ENCODE measurements at regions not wholly inside any gene's neighbourhood (a gene's known extent, or its start where the extent isn't known, plus 50 kb on each side); places are given as distances from the start of the nearest gene placed in this dataset.

DNA sequence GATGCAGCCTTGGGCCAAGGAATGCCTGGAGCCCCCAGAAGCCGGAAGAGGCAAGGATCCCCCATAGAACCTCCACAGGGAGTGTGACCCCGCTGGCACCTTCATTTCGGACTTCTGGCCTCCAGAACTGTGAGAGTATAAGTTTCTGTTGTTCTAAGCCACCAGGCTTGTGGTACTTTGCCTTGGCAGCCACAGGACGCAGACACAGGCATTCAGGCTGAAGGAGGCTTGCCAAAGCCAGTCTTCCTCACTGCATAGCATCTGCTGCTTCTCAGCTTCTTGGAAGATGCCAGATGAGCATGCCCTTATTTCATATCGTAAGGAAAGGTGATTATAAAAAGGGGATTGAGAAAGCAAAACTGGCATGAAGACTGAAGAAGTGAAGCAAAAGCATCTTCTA is 61.1 kb upstream of the TAS2R1 start:
- H3K4me3 ChIP-seq (ENCODE audit: extremely low read depth in 1 of 4, insufficient read depth in 2 of 4, low read depth in 3 of 4, low read length in 4 of 4) = no peak overlapping the region
- DNase-seq (ENCODE audit: low read depth in 1 of 2, low spot score in 2 of 2) (no peak), FAIRE-seq (no peak)
- no peak overlapping the region for H3K56ac ChIP-seq (replicated peaks; ENCODE audit: insufficient read length, low read depth, low read length)
- H2AFZ ChIP-seq (ENCODE audit: low read length) = no peak overlapping the region
- H4K8ac ChIP-seq (ENCODE audit: extremely low read depth, insufficient read depth, low read length) = no peak overlapping the region
- H2BK5ac ChIP-seq (ENCODE audit: low read depth, low read length) = no peak overlapping the region
- TF ChIP-seq BACH1 (IDR thresholded peaks at IDR 0.05; ENCODE audit: low read length) = no peak
- TF ChIP-seq CHD1 (IDR thresholded peaks at IDR 0.05; ENCODE audit: low read depth, low read length) = no peak
- H3K9ac ChIP-seq (replicated peaks in 1 of 4; ENCODE audit: extremely low read depth in 1 of 4, low read depth in 3 of 4, low read length in 3 of 4) = no peak overlapping the region
- no peak overlapping the region for H3K4me2 ChIP-seq (ENCODE audit: insufficient read depth in 1 of 2, low read depth in 2 of 2, low read length in 2 of 2)
- H2BK20ac ChIP-seq (ENCODE audit: low read length) = no peak overlapping the region
- no peak overlapping the region for H3K14ac ChIP-seq (ENCODE audit: insufficient read length)
- no peak overlapping the region for H2BK12ac ChIP-seq (ENCODE audit: low read depth, low read length)
- no peaks in the 10 kb centered on the region for H3K4me1 ChIP-seq (replicated peaks in 1 of 4; ENCODE audit: control insufficient read depth in 3 of 4, insufficient read depth in 4 of 4, low read length in 3 of 4)
- no peaks in the 10 kb centered on the region for H3K27me3 ChIP-seq (replicated peaks in 1 of 4; ENCODE audit: control insufficient read depth in 3 of 4, extremely low read depth in 1 of 4, insufficient read depth in 3 of 4, low read length in 3 of 4)
- H2AK5ac ChIP-seq (ENCODE audit: low read depth, low read length) = no peak overlapping the region
- no peak overlapping the region for H3K4ac ChIP-seq (replicated peaks; ENCODE audit: insufficient read length, low read depth, low read length)
- H2BK15ac ChIP-seq (ENCODE audit: low read length) = no peak overlapping the region
- H3K27ac ChIP-seq (ENCODE audit: low read depth, low read length) = no peak overlapping the region
- H3K79me2 ChIP-seq (ENCODE audit: control insufficient read depth in 1 of 2, insufficient read depth in 2 of 2, low read length in 2 of 2) = no peaks in the 10 kb centered on the region
- H3K23me2 ChIP-seq (ENCODE audit: low read depth, low read length) = no peaks in the 10 kb centered on the region
- no peak overlapping the region for H2BK120ac ChIP-seq (replicated peaks; ENCODE audit: low read depth, low read length)
- WGBS, 2 experiments (ENCODE audit: extremely low coverage in 1 of 2, insufficient coverage in 1 of 2, insufficient read length in 1 of 2, insufficient replicate concordance in 2 of 2, low coverage in 1 of 2, low lambda C conversion rate in 2 of 2, missing lambda C conversion rate in 1 of 2) = 98% methylated on average over 4 of the region's 5 CpGs; no CpG with 5 or more reads in 1 of the 2 experiments
- no peaks in the 10 kb centered on the region for H4K20me1 ChIP-seq (replicated peaks in 1 of 2; ENCODE audit: control insufficient read depth in 1 of 2, insufficient read depth in 2 of 2, low read length in 2 of 2)
- no peak overlapping the region for H3K23ac ChIP-seq (ENCODE audit: insufficient read length)
- no peak overlapping the region for H4K5ac ChIP-seq (ENCODE audit: insufficient read length, low read depth, low read length)
- ChIA-PET POLR2A (ENCODE audit: partially characterized antibody) (no interaction called here), CTCF (ENCODE audit: partially characterized antibody) (no interaction called here)
- no peaks in the 10 kb centered on the region for H3K36me3 ChIP-seq (ENCODE audit: control insufficient read depth in 2 of 4, insufficient read depth in 4 of 4, low read length in 3 of 4)
- H3K9me3 ChIP-seq (ENCODE audit: insufficient read depth in 2 of 2, low read depth in 1 of 2, low read length in 1 of 2) = peaks cover 0 to 4% of the 10 kb centered on the region in 2 experiments; a peak in 2 of 4 replicates
- H3K18ac ChIP-seq (ENCODE audit: extremely low read depth, low read length) = no peak overlapping the region
- no peaks in the 10 kb centered on the region for H3K79me1 ChIP-seq (ENCODE audit: low read depth, low read length)
- H4K91ac ChIP-seq (replicated peaks; ENCODE audit: insufficient read length, low read length) = no peak overlapping the region
